Caco-2 (cell line): ENCODE measurements at regions not wholly inside any gene's neighbourhood (a gene's known extent, or its start where the extent isn't known, plus 50 kb on each side); places are given as distances from the start of the nearest gene placed in this dataset.

Experiments
- BruUV-seq: library from RNA; stranded (reverse); fragments of 400-500 nt; replicated peaks from 2 replicates; lab custom pipeline; 2021; lab: Mats Ljungman, UMichigan
- CTCF ChIA-PET: fragments of 300-600 bp; sonication (Branson Sonifier 250); formaldehyde crosslinking; loops from one replicate; lab custom pipeline; 2022; ENCODE audit warnings: antibody characterized with exemption; lab: Charles Lee
- POLR2A ChIA-PET: fragments of 300-600 bp; sonication (Branson Sonifier 250); formaldehyde crosslinking; loops from one replicate; lab custom pipeline; 2022; ENCODE audit warnings: antibody characterized with exemption; lab: Charles Lee
- DNase-seq, 2 experiments: peaks; one replicate each; pipeline versions ENCODE4 v3.0.0 to v3.0.0-alpha.2; 2020 to 2022
- H3K27me3 ChIP-seq: replicated peaks from 2 replicates; pipeline ENCODE4 v1.6.0; 2011; ENCODE audit warnings: low read length; ENCODE audit not compliant: control insufficient read depth, insufficient read depth
- H3K36me3 ChIP-seq: 2 replicates; pipeline ENCODE4 v1.5.1; 2011; ENCODE audit warnings: low read length; ENCODE audit not compliant: control insufficient read depth, insufficient read depth
- H3K4me1 ChIP-seq: fragments of 250-450 bp; sonication (Bioruptor Pico); 2 replicates; pipeline ENCODE4 v1.5.1; 2020; ENCODE audit warnings: mild to moderate bottlenecking
- H3K4me3 ChIP-seq: 2 replicates; pipeline ENCODE4 v1.5.1; 2011; ENCODE audit warnings: low read depth, mild to moderate bottlenecking, control low read depth, low read length
- H3K9me3 ChIP-seq: fragments of 250-450 bp; sonication (Bioruptor Pico); 2 replicates; pipeline ENCODE4 v1.5.1; 2020; ENCODE audit warnings: mild to moderate bottlenecking, moderate library complexity
- H3K27ac Mint-ChIP-seq: one replicate; pipeline ENCODE4 v1.8.0; 2022; ENCODE audit warnings: mixed read lengths; ENCODE audit not compliant: unreplicated experiment
- H3K27me3 Mint-ChIP-seq: one replicate; pipeline ENCODE4 v1.8.0; 2022; ENCODE audit warnings: mixed read lengths; ENCODE audit not compliant: insufficient read depth, unreplicated experiment
- H3K36me3 Mint-ChIP-seq: one replicate; pipeline ENCODE4 v1.8.0; 2022; ENCODE audit warnings: mild to moderate bottlenecking, mixed read lengths; ENCODE audit not compliant: insufficient read depth, unreplicated experiment
- H3K4me1 Mint-ChIP-seq: one replicate; pipeline ENCODE4 v1.8.0; 2022; ENCODE audit warnings: low read depth, mixed read lengths; ENCODE audit not compliant: unreplicated experiment
- H3K4me3 Mint-ChIP-seq: one replicate; pipeline ENCODE4 v1.8.0; 2022; ENCODE audit warnings: mild to moderate bottlenecking, moderate library complexity, mixed read lengths; ENCODE audit not compliant: unreplicated experiment
- H3K9me3 Mint-ChIP-seq: one replicate; pipeline ENCODE4 v1.8.0; 2022; ENCODE audit warnings: mixed read lengths; ENCODE audit not compliant: unreplicated experiment
- CTCF ChIP-seq, 2 experiments: fragments of 200-600 bp in 1 of 2; IDR thresholded peaks; 1 replicate in 1 of 2; 2 replicates in 1 of 2; pipeline versions ENCODE4 v1.5.1 to v1.8.0; 2011 to 2022; ENCODE audit warnings: antibody characterized with exemption in 1 of 2, control low read depth in 1 of 2, inconsistent platforms in 1 of 2, low read depth in 1 of 2, low read length in 1 of 2, mild to moderate bottlenecking in 1 of 2, moderate library complexity in 1 of 2; ENCODE audit not compliant: insufficient read depth in 1 of 2, severe bottlenecking in 1 of 2, unreplicated experiment in 1 of 2
- intact Hi-C: fragments of 100-400 bp; cut with micrococcal nuclease; formaldehyde crosslinking; loops from one replicate; pipeline ENCODE4 v1.10.0; 2022; ENCODE audit not compliant: unreplicated experiment

- Mint-ChIP-seq H3K4me1 (no peaks in the 10 kb centered on the region), H3K27me3 (no peaks in the 10 kb centered on the region), H3K9me3 (peaks cover 6% of the 10 kb centered on the region), H3K27ac (no peak overlapping the region), H3K36me3 (no peaks in the 10 kb centered on the region), H3K4me3 (no peak overlapping the region)
- BruUV-seq: no TSS peak
- Histone ChIP-seq H3K4me3 (no peak overlapping the region), H3K9me3 (no peaks in the 10 kb centered on the region), H3K27me3 (no peaks in the 10 kb centered on the region), H3K4me1 (no peaks in the 10 kb centered on the region), H3K36me3 (no peaks in the 10 kb centered on the region)
- intact Hi-C loops: no loop called here
- POLR2A ChIA-PET: no interaction called here
- CTCF ChIA-PET: no interaction called here
- TF ChIP-seq CTCF (IDR thresholded peaks at IDR 0.05; ENCODE audit: insufficient read depth in 1 of 2, low read depth in 1 of 2, low read length in 1 of 2, severe bottlenecking in 1 of 2, unreplicated experiment in 1 of 2): no peak
- no peak for DNase-seq
Observed at GRCh38 chr9:80707120-80707519, 982.2 kb downstream of the TLE1 start.

DNA sequence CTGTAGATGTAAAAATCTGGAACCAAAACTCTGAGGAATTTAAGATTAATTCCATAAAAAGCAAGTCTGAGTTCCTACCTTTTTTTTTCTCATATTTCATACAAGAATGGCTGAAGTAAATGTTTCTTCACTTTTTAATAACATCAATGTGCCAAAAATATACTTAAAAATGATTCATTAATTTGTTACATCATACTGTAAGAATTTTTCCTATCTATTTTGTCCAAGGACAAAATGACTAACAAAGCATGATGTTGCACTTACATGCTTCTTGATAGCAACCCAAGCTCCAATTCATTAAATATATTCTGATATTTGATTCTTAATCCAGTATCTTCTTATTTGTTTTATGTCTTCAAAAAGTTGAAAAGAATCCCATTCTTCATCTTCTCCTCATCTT is 988.3 kb downstream of the TLE1 start:
- H3K36me3 ChIP-seq: no peaks in the 10 kb centered on the region
- no peaks in the 10 kb centered on the region for H3K9me3 ChIP-seq
- no peaks in the 10 kb centered on the region for H3K36me3 Mint-ChIP-seq
- no peak overlapping the region for H3K27ac Mint-ChIP-seq
- H3K4me1 Mint-ChIP-seq: no peaks in the 10 kb centered on the region
- no peak for DNase-seq
- H3K27me3 Mint-ChIP-seq: no peaks in the 10 kb centered on the region
- intact Hi-C loops: no loop called here
- CTCF ChIA-PET: no interaction called here
- H3K4me1 ChIP-seq: no peaks in the 10 kb centered on the region
- no peaks in the 10 kb centered on the region for H3K9me3 Mint-ChIP-seq
- POLR2A ChIA-PET: no interaction called here
- H3K27me3 ChIP-seq: no peaks in the 10 kb centered on the region
- no peak for TF ChIP-seq CTCF (IDR thresholded peaks at IDR 0.05; ENCODE audit: insufficient read depth in 1 of 2, low read depth in 1 of 2, low read length in 1 of 2, severe bottlenecking in 1 of 2, unreplicated experiment in 1 of 2)
- H3K4me3 ChIP-seq: no peak overlapping the region
- no peak overlapping the region for H3K4me3 Mint-ChIP-seq
- BruUV-seq: no TSS peak

DNA sequence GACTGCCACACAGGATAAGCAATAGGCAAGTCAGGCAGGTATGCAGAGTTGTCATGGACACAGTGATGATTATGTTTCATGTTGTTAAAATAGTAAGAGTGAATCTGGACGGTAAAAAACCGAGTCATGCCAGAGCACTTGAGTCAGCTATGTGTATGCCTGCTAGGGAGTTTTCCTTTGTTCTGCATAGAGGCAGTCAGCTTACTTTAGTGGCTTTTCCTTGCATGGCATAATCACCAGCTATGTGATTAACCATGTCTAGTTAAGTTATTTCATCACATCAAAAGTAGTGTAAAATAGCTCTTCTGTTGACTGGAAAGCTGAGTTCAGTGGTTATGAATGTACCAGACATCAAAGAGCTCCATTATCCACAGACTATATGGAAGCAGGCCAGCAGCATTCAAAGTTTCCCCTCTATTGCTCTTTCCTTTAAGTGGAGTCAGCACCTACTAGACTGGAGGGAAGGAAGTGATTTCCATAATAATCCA is 989.8 kb downstream of the TLE1 start:
- peaks cover 1% of the 10 kb centered on the region for H3K4me1 Mint-ChIP-seq
- no peaks in the 10 kb centered on the region for H3K4me1 ChIP-seq
- H3K36me3 Mint-ChIP-seq: no peaks in the 10 kb centered on the region
- ChIA-PET CTCF (no interaction called here), POLR2A (no interaction called here)
- no peak for TF ChIP-seq CTCF (IDR thresholded peaks at IDR 0.05; ENCODE audit: insufficient read depth in 1 of 2, low read depth in 1 of 2, low read length in 1 of 2, severe bottlenecking in 1 of 2, unreplicated experiment in 1 of 2)
- intact Hi-C loops: no loop called here
- no peak overlapping the region for H3K4me3 ChIP-seq
- no peak overlapping the region for H3K27ac Mint-ChIP-seq
- no peaks in the 10 kb centered on the region for H3K36me3 ChIP-seq
- DNase-seq: no peak
- H3K9me3 ChIP-seq: no peaks in the 10 kb centered on the region
- BruUV-seq: no TSS peak
- H3K9me3 Mint-ChIP-seq: no peaks in the 10 kb centered on the region
- H3K4me3 Mint-ChIP-seq: no peak overlapping the region
- H3K27me3 Mint-ChIP-seq: no peaks in the 10 kb centered on the region
- H3K27me3 ChIP-seq: no peaks in the 10 kb centered on the region
